Brain microvascular endothelial cell (primary cell): ENCODE measurements at regions not wholly inside any gene's neighbourhood (a gene's known extent, or its start where the extent isn't known, plus 50 kb on each side); places are given as distances from the start of the nearest gene placed in this dataset.

Source experiments
- DNase-seq: peaks from one replicate; pipeline ENCODE4 v3.0.0-alpha.2; 2020
- H3K27ac ChIP-seq: fragments of 250-450 bp; sonication (Bioruptor Pico); 2 replicates; pipeline ENCODE4 v1.5.1; 2020; ENCODE audit warnings: mild to moderate bottlenecking, moderate library complexity
- H3K27me3 ChIP-seq: fragments of 250-450 bp; sonication (Bioruptor Pico); replicated peaks from 2 replicates; pipeline ENCODE4 v1.5.1; 2020; ENCODE audit warnings: mild to moderate bottlenecking
- H3K36me3 ChIP-seq: fragments of 250-450 bp; sonication (Bioruptor Pico); replicated peaks from 2 replicates; pipeline ENCODE4 v1.5.1; 2020; ENCODE audit warnings: mild to moderate bottlenecking
- H3K4me3 ChIP-seq: 2 replicates; pipeline ENCODE4 v1.5.1; 2011; ENCODE audit warnings: low read depth, mild to moderate bottlenecking, control low read depth, low read length, moderate library complexity
- CTCF ChIP-seq: IDR thresholded peaks from 2 replicates; pipeline ENCODE4 v1.5.1; 2011; ENCODE audit warnings: low read depth, mild to moderate bottlenecking, moderate library complexity, low read length, control low read depth, inconsistent platforms; ENCODE audit errors: missing control alignments
- in situ Hi-C: cut with HindIII; loops from 2 replicates; pipeline ENCODE4 v1.10.0; 2017; ENCODE audit warnings: low sequenced_read_pairs, low pct_ligation_motif_present

- Histone ChIP-seq H3K27me3 (no peaks in the 10 kb centered on the region), H3K27ac (no peak overlapping the region), H3K4me3 (no peak overlapping the region), H3K36me3 (no peaks in the 10 kb centered on the region)
- TF ChIP-seq CTCF, result no peak
- in situ Hi-C loops, result no loop called here
- DNase-seq, result no peak
Measured at GRCh38 chr4:4642496-4643000, 100.7 kb upstream of the STX18 start.

- Histone ChIP-seq H3K4me3 (no peak overlapping the region), H3K36me3 (no peaks in the 10 kb centered on the region), H3K27ac (no peak overlapping the region), H3K27me3 (no peaks in the 10 kb centered on the region)
- no peak for TF ChIP-seq CTCF
- DNase-seq, result no peak
- in situ Hi-C loops, result no loop called here
Measured at GRCh38 chr4:4641661-4642495, 100.0 kb upstream of the STX18 start.

GRCh38 chr4:4641254-4641653, 99.4 kb upstream of the STX18 start:
- in situ Hi-C loops, result no loop called here

GRCh38 chr4:4640692-4641091, 98.8 kb upstream of the STX18 start:
- Histone ChIP-seq H3K27me3 (no peaks in the 10 kb centered on the region), H3K4me3 (no peak overlapping the region), H3K36me3 (no peaks in the 10 kb centered on the region), H3K27ac (no peak overlapping the region)
- no peak for DNase-seq
- TF ChIP-seq CTCF, result no peak
- in situ Hi-C loops, result no loop called here

More at GRCh38 chr4:4641254-4641653, 99.4 kb upstream of the STX18 start:
- Histone ChIP-seq H3K27me3 (no peaks in the 10 kb centered on the region), H3K36me3 (no peaks in the 10 kb centered on the region), H3K4me3 (no peak overlapping the region), H3K27ac (no peak overlapping the region)
- no peak for DNase-seq
- no peak for TF ChIP-seq CTCF

- Histone ChIP-seq H3K4me3 (no peak overlapping the region), H3K27ac (no peak overlapping the region), H3K36me3 (no peaks in the 10 kb centered on the region), H3K27me3 (no peaks in the 10 kb centered on the region)
- in situ Hi-C loops, result no loop called here
- no peak for DNase-seq
- TF ChIP-seq CTCF, result no peak
Measured at GRCh38 chr4:4639370-4639769, 97.5 kb upstream of the STX18 start.
